SK-N-SH treated with all-trans-retinoic acid at 6 μM for 48 hours (cell line): ENCODE measurements at regions not wholly inside any gene's neighbourhood (a gene's known extent, or its start where the extent isn't known, plus 50 kb on each side); places are given as distances from the start of the nearest gene placed in this dataset.

Experiments
- ATAC-seq: fragments of 200-7000 bp; cut with Tn5 transposase; 3 replicates; pipeline ENCODE4 v1.9.1; 2020; ENCODE audit warnings: mild to moderate bottlenecking, moderate library complexity
- ARNTL ChIP-seq: fragments of 450-650 bp; formaldehyde crosslinking; IDR thresholded peaks from 2 replicates; pipeline ENCODE4 v1.5.0; 2020; ENCODE audit warnings: low read depth, mild to moderate bottlenecking, moderate library complexity, borderline replicate concordance
- BACH2 ChIP-seq: fragments of 250-450 bp; sonication (Bioruptor Pico); IDR thresholded peaks from 2 replicates; pipeline ENCODE4 v1.9.0; 2021; ENCODE audit warnings: mild to moderate bottlenecking, borderline replicate concordance
- CREB5 ChIP-seq: fragments of 250-450 bp; sonication (Bioruptor Pico); IDR thresholded peaks from 2 replicates; pipeline ENCODE4 v1.5.1; 2020; ENCODE audit warnings: low read depth, mild to moderate bottlenecking, moderate library complexity
- CSDC2 ChIP-seq: fragments of 250-450 bp; sonication (Bioruptor Pico); IDR thresholded peaks from 2 replicates; pipeline ENCODE4 v1.5.0; 2020; ENCODE audit warnings: mild to moderate bottlenecking, moderate library complexity
- CSRNP3 ChIP-seq: fragments of 250-450 bp; sonication (Bioruptor Pico); IDR thresholded peaks from 2 replicates; pipeline ENCODE4 v1.5.1; 2021; ENCODE audit warnings: mild to moderate bottlenecking, moderate library complexity
- ESRRG ChIP-seq: fragments of 250-450 bp; sonication (Bioruptor Pico); IDR thresholded peaks from 2 replicates; pipeline ENCODE4 v1.6.1; 2021; ENCODE audit warnings: mild to moderate bottlenecking
- GLIS3 ChIP-seq: fragments of 250-450 bp; sonication (Bioruptor Pico); IDR thresholded peaks from 2 replicates; pipeline ENCODE4 v1.5.0; 2020; ENCODE audit warnings: mild to moderate bottlenecking, moderate library complexity
- ISL1 ChIP-seq: fragments of 250-450 bp; sonication (Bioruptor Pico); IDR thresholded peaks from 2 replicates; pipeline ENCODE4 v2.1.2; 2022; ENCODE audit warnings: mild to moderate bottlenecking, moderate library complexity
- OSR1 ChIP-seq: fragments of 250-450 bp; sonication (Bioruptor Pico); IDR thresholded peaks from 2 replicates; pipeline ENCODE4 v1.8.0; 2022; ENCODE audit warnings: moderate library complexity, mild to moderate bottlenecking, inconsistent platforms
- POU6F1 ChIP-seq: fragments of 250-450 bp; sonication (Bioruptor Pico); IDR thresholded peaks from 2 replicates; pipeline ENCODE4 v1.8.0; 2021; ENCODE audit warnings: low read depth, mild to moderate bottlenecking, moderate library complexity, borderline replicate concordance
- PPARA ChIP-seq: fragments of 250-450 bp; sonication (Bioruptor Pico); IDR thresholded peaks from 2 replicates; pipeline ENCODE4 v1.5.0; 2020; ENCODE audit warnings: mild to moderate bottlenecking, borderline replicate concordance
- RARB ChIP-seq: fragments of 250-450 bp; sonication (Bioruptor Pico); IDR thresholded peaks from 2 replicates; pipeline ENCODE4 v1.8.0; 2021; ENCODE audit warnings: mild to moderate bottlenecking, moderate library complexity
- SNAI2 ChIP-seq: fragments of 250-450 bp; sonication (Bioruptor Pico); IDR thresholded peaks from 2 replicates; pipeline ENCODE4 v1.5.0; 2020; ENCODE audit warnings: mild to moderate bottlenecking, moderate library complexity
- TCF4 ChIP-seq: fragments of 250-450 bp; sonication (Bioruptor Pico); IDR thresholded peaks from 2 replicates; pipeline ENCODE4 v1.8.0; 2021; ENCODE audit warnings: mild to moderate bottlenecking, moderate library complexity, borderline replicate concordance
- TOX ChIP-seq: fragments of 250-450 bp; sonication (Bioruptor Pico); IDR thresholded peaks from 2 replicates; pipeline ENCODE4 v1.8.0; 2021; ENCODE audit warnings: mild to moderate bottlenecking, moderate library complexity, borderline replicate concordance
- TSHZ2 ChIP-seq: fragments of 250-450 bp; sonication (Bioruptor Pico); IDR thresholded peaks from 2 replicates; pipeline ENCODE4 v1.5.0; 2020; ENCODE audit warnings: mild to moderate bottlenecking, moderate library complexity
- ZC3H10 ChIP-seq: fragments of 250-450 bp; sonication (Bioruptor Pico); IDR thresholded peaks from 2 replicates; pipeline ENCODE4 v1.5.1; 2021; ENCODE audit warnings: mild to moderate bottlenecking, moderate library complexity
- ZFP30 ChIP-seq: fragments of 450-650 bp; formaldehyde crosslinking; IDR thresholded peaks from 2 replicates; pipeline ENCODE4 v1.5.0; 2022; ENCODE audit warnings: mild to moderate bottlenecking, moderate library complexity
- ZNF565 ChIP-seq: fragments of 450-650 bp; formaldehyde crosslinking; conservative IDR thresholded peaks from 2 replicates; pipeline ENCODE4 v1.5.0; 2020; ENCODE audit warnings: low read depth, mild to moderate bottlenecking, moderate library complexity
- ZNF70 ChIP-seq: fragments of 450-650 bp; formaldehyde crosslinking; IDR thresholded peaks from 2 replicates; pipeline ENCODE4 v1.5.0; 2020; ENCODE audit warnings: mild to moderate bottlenecking, moderate library complexity
- TF ChIP-seq, protein P1 (sequence below): fragments of 250-450 bp; sonication (Bioruptor Pico); IDR thresholded peaks from 2 replicates; pipeline ENCODE4 v1.8.0; 2020; ENCODE audit warnings: mild to moderate bottlenecking, moderate library complexity, borderline replicate concordance

- no peak for TF ChIP-seq CSRNP3 (CRISPR knock-in tag)
- no peak for TF ChIP-seq TCF4 (CRISPR knock-in tag)
- no peak for TF ChIP-seq TOX (CRISPR knock-in tag)
- no peak for TF ChIP-seq CSDC2 (CRISPR knock-in tag)
- no peak for ATAC-seq
Observed at GRCh38 chr5:2598503-2598902, 153.0 kb downstream of the IRX2 start.

- no peak for ATAC-seq
- TF ChIP-seq BACH2 (CRISPR knock-in tag) (no peak), PPARA (CRISPR knock-in tag) (no peak), ZFP30 (CRISPR knock-in tag) (no peak), ZNF565 (CRISPR knock-in tag) (no peak), ZC3H10 (CRISPR knock-in tag) (no peak), GLIS3 (CRISPR knock-in tag) (no peak), OSR1 (CRISPR knock-in tag) (no peak), SNAI2 (CRISPR knock-in tag) (no peak), POU6F1 (CRISPR knock-in tag) (no peak), TSHZ2 (CRISPR knock-in tag) (no peak), ISL1 (CRISPR knock-in tag) (no peak), CREB5 (no peak), ESRRG (CRISPR knock-in tag) (no peak), CSRNP3 (CRISPR knock-in tag) (no peak), ARNTL (CRISPR knock-in tag) (no peak)
Observed at GRCh38 chr5:2594701-2595100, 156.8 kb downstream of the IRX2 start.

DNA sequence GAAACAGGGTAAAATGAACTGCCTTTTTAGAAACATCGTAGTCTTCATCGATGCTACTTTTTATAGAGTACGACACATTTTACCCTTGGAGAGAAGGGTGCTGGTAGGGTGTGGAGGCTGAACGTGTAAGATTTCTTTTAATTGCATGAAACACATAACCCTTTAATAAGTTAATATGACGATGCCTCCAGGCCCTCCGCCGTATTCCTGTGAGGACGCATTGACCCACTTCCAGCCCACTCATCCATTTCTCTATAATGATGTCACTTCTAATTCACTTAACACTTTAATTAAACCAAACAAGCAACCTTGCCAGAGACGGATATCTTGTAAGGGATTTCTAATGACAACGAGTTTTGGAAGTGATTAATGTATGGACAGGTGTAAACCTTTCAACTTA lies 158.7 kb downstream of the IRX2 start:
- ATAC-seq: no peak
- no peak for TF ChIP-seq GLIS3 (CRISPR knock-in tag)
- TF ChIP-seq TCF4 (CRISPR knock-in tag): no peak
- TF ChIP-seq ISL1 (CRISPR knock-in tag): no peak
- TF ChIP-seq CSDC2 (CRISPR knock-in tag): no peak
- TF ChIP-seq ZNF565 (CRISPR knock-in tag): no peak
- no peak for TF ChIP-seq POU6F1 (CRISPR knock-in tag)
- TF ChIP-seq OSR1 (CRISPR knock-in tag): no peak
- no peak for TF ChIP-seq RARB (CRISPR knock-in tag)
- TF ChIP-seq PPARA (CRISPR knock-in tag): no peak
- TF ChIP-seq ZC3H10 (CRISPR knock-in tag): no peak
- TF ChIP-seq BACH2 (CRISPR knock-in tag): no peak
- TF ChIP-seq ARNTL (CRISPR knock-in tag): no peak
- no peak for TF ChIP-seq ZNF70 (CRISPR knock-in tag)
- TF ChIP-seq, protein P1, sequence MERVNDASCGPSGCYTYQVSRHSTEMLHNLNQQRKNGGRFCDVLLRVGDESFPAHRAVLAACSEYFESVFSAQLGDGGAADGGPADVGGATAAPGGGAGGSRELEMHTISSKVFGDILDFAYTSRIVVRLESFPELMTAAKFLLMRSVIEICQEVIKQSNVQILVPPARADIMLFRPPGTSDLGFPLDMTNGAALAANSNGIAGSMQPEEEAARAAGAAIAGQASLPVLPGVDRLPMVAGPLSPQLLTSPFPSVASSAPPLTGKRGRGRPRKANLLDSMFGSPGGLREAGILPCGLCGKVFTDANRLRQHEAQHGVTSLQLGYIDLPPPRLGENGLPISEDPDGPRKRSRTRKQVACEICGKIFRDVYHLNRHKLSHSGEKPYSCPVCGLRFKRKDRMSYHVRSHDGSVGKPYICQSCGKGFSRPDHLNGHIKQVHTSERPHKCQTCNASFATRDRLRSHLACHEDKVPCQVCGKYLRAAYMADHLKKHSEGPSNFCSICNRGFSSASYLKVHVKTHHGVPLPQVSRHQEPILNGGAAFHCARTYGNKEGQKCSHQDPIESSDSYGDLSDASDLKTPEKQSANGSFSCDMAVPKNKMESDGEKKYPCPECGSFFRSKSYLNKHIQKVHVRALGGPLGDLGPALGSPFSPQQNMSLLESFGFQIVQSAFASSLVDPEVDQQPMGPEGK (CRISPR knock-in tag): no peak
